A549 (cell line): ENCODE measurements at regions not wholly inside any gene's neighbourhood (a gene's known extent, or its start where the extent isn't known, plus 50 kb on each side); places are given as distances from the start of the nearest gene placed in this dataset.

Source experiments
- ATAC-seq, 2 experiments: fragments of 200-7000 bp in 1 of 2; fragments of >200 bp in 1 of 2; cut with Nextera tagmentation in 1 of 2; cut with Tn5 transposase in 1 of 2; 3 replicates each; pipeline versions ENCODE4 v1.8.0 to v1.9.1; 2018 to 2020; ENCODE audit warnings: mild to moderate bottlenecking in 1 of 2, moderate library complexity in 1 of 2
- CTCF ChIA-PET: fragments of 300-600 bp; sonication (Branson Sonifier 250); formaldehyde crosslinking; extraction: SDS; loops from one replicate; lab custom pipeline; 2021; ENCODE audit warnings: antibody characterized with exemption, inconsistent platforms; lab: Yijun Ruan, JAX
- POLR2A ChIA-PET: fragments of 350-600 bp; formaldehyde crosslinking; extraction: SDS; loops from one replicate; lab custom pipeline; 2021; ENCODE audit warnings: antibody characterized with exemption, inconsistent platforms; lab: Yijun Ruan, JAX
- DNase-seq, 2 experiments: peaks; one replicate each; pipeline versions ENCODE4 v3.0.0 to v3.0.0-alpha.2; 2011 to 2016; ENCODE audit warnings: low read depth in 1 of 2, low spot score in 1 of 2
- FAIRE-seq: peaks from 2 replicates; lab custom pipeline; 2011; peaks lifted over from hg19 to GRCh38; lab: Jason Lieb, UNC
- H3K27ac ChIP-seq, 2 experiments: fragments of >200 bp; sonication (Bioruptor Twin); formaldehyde crosslinking; 3 replicates each; pipeline ENCODE4 v1.5.1; 2016 to 2017
- H3K4me1 ChIP-seq: fragments of >200 bp; sonication (Bioruptor Twin); formaldehyde crosslinking; 3 replicates; pipeline ENCODE4 v1.6.1; 2016
- H3K4me2 ChIP-seq: fragments of >200 bp; sonication (Bioruptor Twin); formaldehyde crosslinking; 3 replicates; pipeline ENCODE4 v1.6.1; 2016
- H3K4me3 ChIP-seq: fragments of >200 bp; sonication (Bioruptor Twin); formaldehyde crosslinking; 3 replicates; pipeline ENCODE4 v1.5.1; 2016
- H3K9me3 ChIP-seq: fragments of >200 bp; sonication (Bioruptor Twin); formaldehyde crosslinking; 3 replicates; pipeline ENCODE4 v1.6.1; 2016
- ATOH8 ChIP-seq: fragments of 250-450 bp; sonication (Bioruptor Pico); IDR thresholded peaks from 2 replicates; pipeline ENCODE4 v1.5.0; 2020; ENCODE audit warnings: low read depth, mild to moderate bottlenecking, moderate library complexity
- BCL3 ChIP-seq: fragments of >200 bp; sonication (Bioruptor Twin); formaldehyde crosslinking; IDR thresholded peaks from 3 replicates; pipeline ENCODE4 v1.6.1; 2016
- CHD2 ChIP-seq: fragments of 150-350 bp; IDR thresholded peaks from 2 replicates; pipeline ENCODE4 v1.6.1; 2014; ENCODE audit warnings: low read length; ENCODE audit not compliant: partially characterized antibody
- CHD4 ChIP-seq: fragments of 200-600 bp; sonication (generic); IDR thresholded peaks from 2 replicates; pipeline ENCODE4 v1.6.1; 2016; ENCODE audit warnings: antibody characterized with exemption, mild to moderate bottlenecking, borderline replicate concordance
- CTCF ChIP-seq: fragments of >200 bp; sonication (Bioruptor Twin); formaldehyde crosslinking; IDR thresholded peaks from 3 replicates; pipeline ENCODE4 v1.5.1; 2016
- E2F6 ChIP-seq: IDR thresholded peaks from 2 replicates; pipeline ENCODE4 v1.6.1; 2012; ENCODE audit warnings: low read depth, borderline replicate concordance
- EHF ChIP-seq: fragments of 250-450 bp; sonication (Bioruptor Pico); IDR thresholded peaks from 2 replicates; pipeline ENCODE4 v1.5.0; 2020; ENCODE audit warnings: mild to moderate bottlenecking
- EHMT2 ChIP-seq: fragments of 200-600 bp; sonication (generic); IDR thresholded peaks from 2 replicates; pipeline ENCODE4 v1.6.1; 2016; ENCODE audit warnings: antibody characterized with exemption, low read depth, mild to moderate bottlenecking, moderate library complexity
- EP300 ChIP-seq, 2 experiments: fragments of >200 bp; sonication (Bioruptor Twin); formaldehyde crosslinking; IDR thresholded peaks; 2 replicates in 1 of 2; 3 replicates in 1 of 2; pipeline ENCODE4 v1.6.1; 2016 to 2017
- FOSB ChIP-seq: fragments of 250-450 bp; sonication (Bioruptor Pico); IDR thresholded peaks from 2 replicates; pipeline ENCODE4 v1.5.0; 2020; ENCODE audit warnings: mild to moderate bottlenecking, moderate library complexity
- FOSL2 ChIP-seq, 2 experiments: fragments of 450-650 bp in 1 of 2; fragments of >200 bp in 1 of 2; sonication (Bioruptor Twin) in 1 of 2; formaldehyde crosslinking; IDR thresholded peaks; 2 replicates each; pipeline versions ENCODE4 v1.5.0 to v1.6.1; 2016 to 2020; ENCODE audit warnings: mild to moderate bottlenecking in 1 of 2, moderate library complexity in 1 of 2
- FOXS1 ChIP-seq: fragments of 250-450 bp; sonication (Bioruptor Pico); IDR thresholded peaks from 2 replicates; pipeline ENCODE4 v1.5.0; 2020; ENCODE audit warnings: mild to moderate bottlenecking, moderate library complexity
- GATA3 ChIP-seq: IDR thresholded peaks from 2 replicates; pipeline ENCODE4 v1.6.1; 2012; ENCODE audit warnings: borderline replicate concordance
- HEYL ChIP-seq: fragments of 250-450 bp; sonication (Bioruptor Pico); IDR thresholded peaks from 2 replicates; pipeline ENCODE4 v1.8.0; 2021; ENCODE audit warnings: mild to moderate bottlenecking, moderate library complexity
- JUN ChIP-seq, 2 experiments: fragments of >200 bp; sonication (Bioruptor Twin); formaldehyde crosslinking; IDR thresholded peaks; 2 replicates in 1 of 2; 3 replicates in 1 of 2; pipeline ENCODE4 v1.6.1; 2016 to 2017
- KDM5A ChIP-seq: fragments of 200-600 bp; sonication (generic); IDR thresholded peaks from 2 replicates; pipeline ENCODE4 v1.6.1; 2016; ENCODE audit warnings: antibody characterized with exemption, mild to moderate bottlenecking
- MAFK ChIP-seq: fragments of 450-650 bp; IDR thresholded peaks from 2 replicates; pipeline ENCODE4 v1.6.1; 2014; ENCODE audit not compliant: partially characterized antibody
- MAZ ChIP-seq: fragments of 150-350 bp; IDR thresholded peaks from 2 replicates; pipeline ENCODE4 v1.6.1; 2014; ENCODE audit warnings: antibody characterized with exemption, low read depth, low read length, borderline replicate concordance
- MYC ChIP-seq: IDR thresholded peaks from 2 replicates; pipeline ENCODE4 v1.6.1; 2012; ENCODE audit warnings: mild to moderate bottlenecking, inconsistent platforms, low read length, improper control_type of control experiment, borderline replicate concordance
- PHF8 ChIP-seq: fragments of 200-600 bp; sonication (generic); IDR thresholded peaks from 2 replicates; pipeline ENCODE4 v1.6.1; 2016; ENCODE audit warnings: low read depth, mild to moderate bottlenecking, antibody characterized with exemption, moderate library complexity, borderline replicate concordance
- POLR2A ChIP-seq: IDR thresholded peaks from 2 replicates; pipeline ENCODE4 v1.6.1; 2012; ENCODE audit warnings: mild to moderate bottlenecking, low read length
- RAD21 ChIP-seq, 2 experiments: fragments of >200 bp in 1 of 2; sonication (Bioruptor Twin) in 1 of 2; formaldehyde crosslinking in 1 of 2; IDR thresholded peaks in 1 of 2; conservative IDR thresholded peaks in 1 of 2; 2 replicates in 1 of 2; 3 replicates in 1 of 2; pipeline ENCODE4 v1.6.1; 2012 to 2018; ENCODE audit warnings: inconsistent platforms in 1 of 2
- RCOR1 ChIP-seq: fragments of 150-350 bp; IDR thresholded peaks from 2 replicates; pipeline ENCODE4 v1.6.1; 2014; ENCODE audit warnings: antibody characterized with exemption, low read length, low read depth
- RNF2 ChIP-seq: fragments of 200-600 bp; sonication (generic); IDR thresholded peaks from 2 replicates; pipeline ENCODE4 v1.6.1; 2016; ENCODE audit warnings: low read depth, mild to moderate bottlenecking, antibody characterized with exemption, moderate library complexity, borderline replicate concordance
- SREBF2 ChIP-seq: fragments of 450-650 bp; IDR thresholded peaks from 2 replicates; pipeline ENCODE4 v1.6.1; 2014; ENCODE audit warnings: mild to moderate bottlenecking, moderate library complexity
- TFCP2L1 ChIP-seq: fragments of 250-450 bp; sonication (Bioruptor Pico); IDR thresholded peaks from 2 replicates; pipeline ENCODE4 v1.5.0; 2021; ENCODE audit warnings: mild to moderate bottlenecking
- USF2 ChIP-seq: fragments of 450-650 bp; IDR thresholded peaks from 2 replicates; pipeline ENCODE4 v1.6.1; 2014; ENCODE audit warnings: antibody characterized with exemption
- WGBS: methylation state at CpG from one replicate; pipeline ENCODE4 v1.1.6; 2017; ENCODE audit errors: missing lambda C conversion rate; 5-methylcytosine and 5-hydroxymethylcytosine counted together

GRCh38 chr1:221884821-221885220 is 142.9 kb upstream of the DUSP10 start (continued):
- TF ChIP-seq BCL3 (no peak), KDM5A (no peak), FOSB (CRISPR knock-in tag) (no peak), JUN (IDR thresholded peaks at IDR 0.05) (no peak), FOSL2 (IDR thresholded peaks at IDR 0.05) (no peak), FOSL2 (CRISPR knock-in tag; IDR thresholded peaks at IDR 0.05) (no peak), HEYL (CRISPR knock-in tag) (no peak), MAFK (no peak), MAZ (no peak), EHMT2 (no peak)

- no peak overlapping the region for H3K4me3 ChIP-seq
- H3K9me3 ChIP-seq = no peaks in the 10 kb centered on the region
- H3K4me2 ChIP-seq = no peak overlapping the region
- ATAC-seq (no peak), DNase-seq (no peak), FAIRE-seq (no peak)
- ChIA-PET CTCF (interaction anchor here (0.5 to 1.3 kb wide), 3 partner anchors 128 to 713 kb away, joined by 3 read pairs; no protein-coding TSS in a partner anchor), POLR2A (no interaction called here)
- 61% methylated on average over 5 of the region's 5 CpGs for WGBS
- H3K27ac ChIP-seq = no peak overlapping the region
- TF ChIP-seq SREBF2 (no peak), USF2 (no peak), FOSB (CRISPR knock-in tag) (no peak), EHF (CRISPR knock-in tag) (no peak), MYC (no peak), RCOR1 (no peak), GATA3 (no peak), EP300 (IDR thresholded peaks at IDR 0.05) (no peak), TFCP2L1 (CRISPR knock-in tag) (no peak), POLR2A (no peak), FOXS1 (CRISPR knock-in tag) (no peak), JUN (IDR thresholded peaks at IDR 0.05) (no peak), CHD4 (no peak), E2F6 (no peak), RNF2 (no peak), PHF8 (no peak), ATOH8 (CRISPR knock-in tag) (no peak), RAD21 (conservative IDR thresholded peaks at IDR 0.05 in 1 of 2, IDR thresholded peaks at IDR 0.05 in 1 of 2) (no peak), CTCF (no peak), CHD2 (no peak)
- H3K4me1 ChIP-seq = peaks cover 14% of the 10 kb centered on the region
These were observed 140.1 kb upstream of the DUSP10 start for GRCh38 chr1:221881805-221882581.
